ENCODE measurements at regions not wholly inside any gene's neighbourhood (a gene's known extent, or its start where the extent isn't known, plus 50 kb on each side); places are given as distances from the start of the nearest gene placed in this dataset.

DNA sequence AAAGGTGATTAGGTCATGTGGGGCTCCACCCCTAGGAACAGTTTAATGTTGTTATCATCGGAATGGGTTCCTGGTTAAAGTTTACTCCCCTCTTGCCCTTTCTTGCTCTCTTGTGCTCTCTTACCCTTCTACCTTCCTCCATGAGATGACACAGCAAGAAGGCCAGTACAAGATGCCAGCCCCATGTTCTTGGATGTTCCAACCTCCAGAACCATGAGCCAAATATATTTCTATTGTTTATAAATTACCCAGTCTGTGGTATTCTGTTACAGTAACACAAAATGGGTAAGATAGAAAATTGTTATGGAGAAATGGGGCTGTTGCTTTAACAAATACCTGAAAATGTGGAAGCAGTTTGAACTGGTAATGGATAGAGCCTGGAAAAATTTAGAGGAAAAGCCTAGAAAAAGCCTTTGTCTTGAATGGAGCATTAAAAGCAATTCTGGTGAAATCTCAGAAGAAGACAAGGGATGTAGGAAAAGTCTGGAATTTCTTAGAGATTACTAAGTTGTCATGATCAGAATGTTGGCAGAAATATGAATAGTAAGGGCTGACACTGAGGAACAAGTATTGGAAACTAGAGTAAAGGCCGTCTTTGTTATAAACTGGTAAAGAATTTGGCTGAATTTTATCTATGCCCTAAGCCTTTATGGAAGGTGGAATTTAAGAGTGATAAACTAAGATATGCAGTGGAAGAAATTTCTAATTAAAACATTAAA, 53.5 kb upstream of the TSC22D1 start:
- TF ChIP-seq, protein P1, sequence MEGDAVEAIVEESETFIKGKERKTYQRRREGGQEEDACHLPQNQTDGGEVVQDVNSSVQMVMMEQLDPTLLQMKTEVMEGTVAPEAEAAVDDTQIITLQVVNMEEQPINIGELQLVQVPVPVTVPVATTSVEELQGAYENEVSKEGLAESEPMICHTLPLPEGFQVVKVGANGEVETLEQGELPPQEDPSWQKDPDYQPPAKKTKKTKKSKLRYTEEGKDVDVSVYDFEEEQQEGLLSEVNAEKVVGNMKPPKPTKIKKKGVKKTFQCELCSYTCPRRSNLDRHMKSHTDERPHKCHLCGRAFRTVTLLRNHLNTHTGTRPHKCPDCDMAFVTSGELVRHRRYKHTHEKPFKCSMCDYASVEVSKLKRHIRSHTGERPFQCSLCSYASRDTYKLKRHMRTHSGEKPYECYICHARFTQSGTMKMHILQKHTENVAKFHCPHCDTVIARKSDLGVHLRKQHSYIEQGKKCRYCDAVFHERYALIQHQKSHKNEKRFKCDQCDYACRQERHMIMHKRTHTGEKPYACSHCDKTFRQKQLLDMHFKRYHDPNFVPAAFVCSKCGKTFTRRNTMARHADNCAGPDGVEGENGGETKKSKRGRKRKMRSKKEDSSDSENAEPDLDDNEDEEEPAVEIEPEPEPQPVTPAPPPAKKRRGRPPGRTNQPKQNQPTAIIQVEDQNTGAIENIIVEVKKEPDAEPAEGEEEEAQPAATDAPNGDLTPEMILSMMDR (IDR thresholded peaks at IDR 0.05 in 2 of 3, conservative IDR thresholded peaks at IDR 0.05 in 1 of 3; ENCODE audit: borderline replicate concordance in 1 of 3, insufficient read depth in 1 of 3, low read depth in 2 of 3, low read length in 2 of 3) = no peak
- TF ChIP-seq EZH2phosphoT487 (IDR thresholded peaks at IDR 0.05; ENCODE audit: borderline replicate concordance) (no peak), POLR2A (IDR thresholded peaks at IDR 0.05; ENCODE audit: borderline replicate concordance, extremely low read depth, insufficient read depth, insufficient read length) (no peak), EZH2 (IDR thresholded peaks at IDR 0.05) (no peak), ZFX (IDR thresholded peaks at IDR 0.05) (no peak)
- TF ChIP-seq, protein P2, sequence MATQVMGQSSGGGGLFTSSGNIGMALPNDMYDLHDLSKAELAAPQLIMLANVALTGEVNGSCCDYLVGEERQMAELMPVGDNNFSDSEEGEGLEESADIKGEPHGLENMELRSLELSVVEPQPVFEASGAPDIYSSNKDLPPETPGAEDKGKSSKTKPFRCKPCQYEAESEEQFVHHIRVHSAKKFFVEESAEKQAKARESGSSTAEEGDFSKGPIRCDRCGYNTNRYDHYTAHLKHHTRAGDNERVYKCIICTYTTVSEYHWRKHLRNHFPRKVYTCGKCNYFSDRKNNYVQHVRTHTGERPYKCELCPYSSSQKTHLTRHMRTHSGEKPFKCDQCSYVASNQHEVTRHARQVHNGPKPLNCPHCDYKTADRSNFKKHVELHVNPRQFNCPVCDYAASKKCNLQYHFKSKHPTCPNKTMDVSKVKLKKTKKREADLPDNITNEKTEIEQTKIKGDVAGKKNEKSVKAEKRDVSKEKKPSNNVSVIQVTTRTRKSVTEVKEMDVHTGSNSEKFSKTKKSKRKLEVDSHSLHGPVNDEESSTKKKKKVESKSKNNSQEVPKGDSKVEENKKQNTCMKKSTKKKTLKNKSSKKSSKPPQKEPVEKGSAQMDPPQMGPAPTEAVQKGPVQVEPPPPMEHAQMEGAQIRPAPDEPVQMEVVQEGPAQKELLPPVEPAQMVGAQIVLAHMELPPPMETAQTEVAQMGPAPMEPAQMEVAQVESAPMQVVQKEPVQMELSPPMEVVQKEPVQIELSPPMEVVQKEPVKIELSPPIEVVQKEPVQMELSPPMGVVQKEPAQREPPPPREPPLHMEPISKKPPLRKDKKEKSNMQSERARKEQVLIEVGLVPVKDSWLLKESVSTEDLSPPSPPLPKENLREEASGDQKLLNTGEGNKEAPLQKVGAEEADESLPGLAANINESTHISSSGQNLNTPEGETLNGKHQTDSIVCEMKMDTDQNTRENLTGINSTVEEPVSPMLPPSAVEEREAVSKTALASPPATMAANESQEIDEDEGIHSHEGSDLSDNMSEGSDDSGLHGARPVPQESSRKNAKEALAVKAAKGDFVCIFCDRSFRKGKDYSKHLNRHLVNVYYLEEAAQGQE (IDR thresholded peaks at IDR 0.05; ENCODE audit: low read depth) = no peak

All from HCT116 (cell line).